ENCODE measurements at regions not wholly inside any gene's neighbourhood (a gene's known extent, or its start where the extent isn't known, plus 50 kb on each side); places are given as distances from the start of the nearest gene placed in this dataset.

DNA sequence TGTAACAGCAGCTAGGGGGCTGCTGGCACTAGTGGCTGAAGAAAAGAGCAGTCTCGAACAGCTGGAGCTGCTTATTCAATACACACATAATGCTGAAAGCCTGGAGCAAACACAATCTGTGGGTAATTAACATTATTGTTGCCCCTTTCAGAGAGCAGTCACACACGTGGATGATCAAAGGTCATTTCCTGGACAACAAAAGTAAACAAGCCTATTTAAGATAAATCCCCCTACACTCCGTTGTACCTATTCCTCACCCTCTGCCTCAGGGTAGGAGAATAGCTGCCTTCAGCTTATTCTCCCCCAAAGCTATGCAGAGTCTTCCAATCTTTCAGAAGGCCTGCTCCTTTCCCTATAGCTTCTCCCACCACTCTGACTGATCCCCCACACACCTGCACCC is 803.9 kb downstream of the C4orf33 start:
- DNase-seq (ENCODE audit: low read depth) = no peak

DNA sequence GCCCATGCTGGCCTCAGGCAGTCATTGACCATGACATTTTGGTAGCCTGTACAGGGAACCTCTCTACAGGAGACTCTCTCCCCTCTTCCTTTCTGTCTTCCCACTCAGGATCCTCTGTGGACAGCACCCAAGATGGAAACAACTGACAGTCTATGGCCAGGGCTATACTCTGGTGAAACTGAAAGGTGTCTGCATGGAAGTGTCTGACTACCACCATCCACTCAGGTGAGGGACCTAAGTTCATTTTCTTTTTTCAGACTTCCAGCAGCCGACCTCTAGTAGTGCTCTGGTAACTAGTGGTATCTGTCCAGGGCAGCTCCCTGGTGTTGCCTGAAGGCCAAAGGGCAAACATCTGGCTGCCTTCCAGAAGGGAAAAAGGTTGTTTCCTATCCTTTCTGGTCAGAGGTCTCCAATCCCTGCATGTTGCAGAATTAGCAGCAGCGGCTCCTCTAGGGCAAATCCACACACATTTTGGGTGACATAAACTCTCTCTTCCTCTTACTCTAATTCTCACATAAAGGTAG is 804.5 kb downstream of the C4orf33 start:
- no peak for DNase-seq (ENCODE audit: low read depth)

DNA sequence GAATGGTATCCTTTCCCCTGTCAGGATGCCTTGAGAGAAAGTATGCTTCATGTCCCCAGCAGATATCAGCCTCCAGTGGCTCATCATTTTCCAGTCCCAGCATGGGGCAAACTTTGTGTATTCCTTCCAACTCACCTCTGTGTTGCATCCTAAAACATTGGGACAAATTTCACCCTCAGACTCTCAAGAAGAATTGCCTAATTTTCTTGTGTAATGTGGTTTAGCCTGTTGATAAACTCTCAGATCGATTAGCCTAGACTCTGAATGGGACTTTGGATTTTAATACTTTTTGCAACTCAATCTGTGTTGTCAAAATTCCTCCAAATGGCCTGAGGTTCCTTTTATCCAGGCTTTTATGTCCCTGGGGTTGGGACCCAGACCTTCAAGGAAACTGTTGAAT is 805.3 kb downstream of the C4orf33 start:
- no peak for DNase-seq (ENCODE audit: low read depth)

DNA sequence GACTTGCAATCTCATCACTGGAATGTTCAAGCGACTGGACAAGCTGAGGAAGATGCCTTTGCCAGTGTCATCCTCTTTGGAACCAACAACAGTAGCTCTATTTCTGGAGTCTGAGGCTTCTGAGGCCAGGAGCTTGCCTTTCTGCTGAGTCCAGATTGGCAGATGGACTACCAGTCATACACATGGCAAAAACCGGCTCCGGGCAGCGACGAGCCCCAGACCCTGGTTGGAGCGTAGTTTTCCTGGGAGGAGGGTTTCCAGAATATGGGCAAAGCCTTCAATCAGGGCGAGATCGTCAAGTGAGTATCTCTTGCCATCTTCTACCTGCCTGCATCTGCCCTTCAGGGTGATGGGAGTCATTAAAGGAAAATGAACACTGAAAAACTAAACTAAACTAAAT is 807.9 kb downstream of the C4orf33 start:
- DNase-seq (ENCODE audit: low read depth) = no peak

DNA sequence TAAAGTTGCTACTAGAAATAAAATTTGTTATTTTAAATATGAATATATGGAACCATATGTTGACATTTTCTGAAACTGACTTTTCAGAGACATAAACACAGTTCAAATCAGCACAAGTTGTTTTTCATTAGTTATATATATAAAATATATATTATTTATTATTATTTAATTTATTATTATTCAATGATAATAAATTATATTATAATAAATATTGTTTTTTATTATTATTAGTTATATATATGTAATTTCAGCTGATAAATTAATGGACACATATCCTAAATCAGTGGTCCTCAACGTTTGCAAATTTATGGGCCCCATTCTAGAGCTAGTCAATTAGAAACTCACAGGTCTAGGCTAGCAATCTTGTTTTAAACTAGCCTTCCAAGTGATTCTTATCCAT is 809.3 kb downstream of the C4orf33 start:
- DNase-seq (ENCODE audit: low read depth) = no peak

DNA sequence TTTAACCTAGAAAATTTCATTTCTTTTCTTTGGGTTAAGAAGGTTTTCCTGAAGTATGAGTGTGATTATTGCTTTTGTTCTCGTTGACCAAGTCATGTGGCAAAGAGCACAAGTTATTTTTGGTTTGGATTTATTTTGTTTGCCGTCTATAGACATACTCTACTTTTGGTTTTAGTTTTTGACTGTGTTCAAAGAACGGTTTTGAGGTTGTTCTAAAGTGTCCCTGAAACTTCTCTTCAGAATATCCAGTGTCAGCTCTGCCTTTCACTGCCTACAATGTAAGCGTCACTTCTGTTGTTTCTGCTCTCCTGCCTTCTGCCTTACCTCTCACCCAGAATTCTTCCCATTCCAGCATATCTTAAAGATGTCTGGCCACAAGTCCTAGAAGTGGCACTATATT is 812.2 kb downstream of the C4orf33 start:
- DNase-seq (ENCODE audit: low read depth) = no peak

GRCh38 chr4:129916991-129917390 is 821.0 kb downstream of the C4orf33 start:
- no peak for DNase-seq (ENCODE audit: low read depth)

DNA sequence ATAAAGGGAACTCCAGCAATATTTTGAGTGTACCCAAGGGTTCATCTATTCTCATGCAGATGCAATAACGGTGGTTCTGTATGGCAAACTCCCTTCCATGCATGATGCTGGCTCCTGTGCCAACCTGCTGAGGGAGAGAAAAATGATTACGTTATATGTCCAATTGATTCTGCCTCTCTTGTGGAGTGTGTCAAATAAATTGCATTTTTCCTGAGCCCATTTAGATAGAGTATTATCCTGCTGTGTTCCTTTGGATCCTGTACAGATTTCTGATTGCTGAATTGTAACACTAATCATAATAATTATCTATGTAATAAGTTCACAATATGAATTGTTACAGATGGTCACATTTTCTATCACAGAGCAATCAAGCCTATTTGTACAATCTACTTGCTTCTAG is 821.7 kb downstream of the C4orf33 start:
- DNase-seq (ENCODE audit: low read depth) = no peak

DNA sequence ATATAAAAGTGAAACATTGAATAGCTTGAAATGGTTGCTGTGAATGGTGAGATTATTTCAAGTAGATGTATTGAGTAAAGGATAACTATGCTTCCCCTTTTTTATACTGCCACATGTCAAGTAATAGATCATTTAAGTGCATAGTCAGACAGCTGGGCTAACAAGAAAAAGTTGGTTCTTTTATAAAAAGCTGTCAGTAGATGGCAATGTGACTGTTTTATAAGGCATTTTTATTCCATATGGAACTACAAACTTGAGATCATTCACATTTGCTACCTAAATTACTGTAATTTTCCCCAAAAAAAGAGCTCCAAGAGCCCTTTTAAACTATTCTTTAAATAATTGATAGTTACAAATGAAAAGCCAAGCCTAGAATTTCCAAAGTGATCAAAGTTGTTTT is 831.0 kb downstream of the C4orf33 start:
- DNase-seq (ENCODE audit: low read depth) = no peak

GRCh38 chr4:129929052-129929451 is 833.1 kb downstream of the C4orf33 start:
- no peak for DNase-seq (ENCODE audit: low read depth)

GRCh38 chr4:129929984-129930383 is 834.0 kb downstream of the C4orf33 start:
- no peak for DNase-seq (ENCODE audit: low read depth)

GRCh38 chr4:129950217-129950616 is 854.3 kb downstream of the C4orf33 start:
- no peak for DNase-seq (ENCODE audit: low read depth)

- no peak for DNase-seq (ENCODE audit: low read depth)
These were observed 870.2 kb downstream of the C4orf33 start for GRCh38 chr4:129966175-129966574.

- no peak for DNase-seq (ENCODE audit: low read depth)
These were observed 872.4 kb downstream of the C4orf33 start for GRCh38 chr4:129968366-129968765.

DNA sequence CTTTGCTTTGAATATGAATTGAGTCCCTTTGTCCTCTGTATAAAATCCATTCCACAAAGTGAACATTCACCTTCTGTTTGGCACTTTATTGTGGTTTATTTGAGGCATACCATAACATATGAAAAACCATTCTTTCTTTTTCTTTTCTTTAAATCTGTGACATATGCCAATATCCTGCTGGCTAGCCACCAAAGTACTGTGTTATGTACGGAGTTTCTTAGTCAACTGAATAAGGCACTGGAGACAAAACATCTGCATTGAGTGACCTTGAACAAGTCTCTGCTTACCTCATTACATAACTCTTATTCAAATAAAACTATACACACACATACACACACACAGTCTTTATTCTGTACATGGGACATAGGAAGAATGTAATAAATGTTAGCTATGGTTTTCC is 872.8 kb downstream of the C4orf33 start:
- DNase-seq (ENCODE audit: low read depth) = no peak

DNA sequence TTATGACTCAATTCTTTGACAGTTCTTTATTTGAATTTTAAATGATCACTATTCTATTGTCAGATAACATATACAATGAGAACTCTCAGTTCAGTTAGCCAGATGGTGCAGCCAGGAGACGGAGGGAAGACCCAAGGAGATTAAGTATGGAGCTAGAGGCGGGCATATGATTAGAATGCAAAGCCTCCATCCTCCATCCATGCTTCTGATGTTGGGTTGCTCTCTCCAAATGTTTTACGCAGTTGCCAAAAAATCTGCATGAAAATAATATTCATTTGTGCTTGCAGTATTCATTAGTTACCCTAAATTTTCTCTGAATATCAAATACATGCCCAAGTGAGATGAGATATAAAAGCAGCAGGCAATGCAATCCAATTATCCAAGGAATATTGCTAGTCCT is 874.8 kb downstream of the C4orf33 start:
- no peak for DNase-seq (ENCODE audit: low read depth)

- no peak for DNase-seq (ENCODE audit: low read depth)
These were observed 875.5 kb downstream of the C4orf33 start for GRCh38 chr4:129971419-129971818.

GRCh38 chr4:129972257-129972656 is 876.3 kb downstream of the C4orf33 start:
- no peak for DNase-seq (ENCODE audit: low read depth)

DNA sequence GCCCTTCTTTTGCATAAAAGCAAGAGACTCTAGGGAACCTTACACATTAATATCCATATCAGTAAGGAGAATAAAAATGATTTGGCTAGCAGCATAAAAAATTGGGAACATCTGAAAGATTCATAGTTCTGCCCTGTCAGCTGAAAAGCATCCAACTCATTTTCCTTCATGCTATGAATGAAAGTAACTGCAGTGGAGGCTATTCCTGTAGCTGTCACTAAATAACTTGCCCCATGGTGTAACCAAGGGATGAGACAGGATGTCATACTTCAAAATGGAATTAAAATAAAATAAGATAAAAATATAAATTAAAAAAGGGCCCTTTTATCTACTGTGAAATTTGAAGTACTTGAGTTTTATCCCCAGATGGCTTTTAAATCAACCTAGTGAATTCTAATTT is 878.8 kb downstream of the C4orf33 start:
- DNase-seq (ENCODE audit: low read depth) = no peak

- DNase-seq (ENCODE audit: low read depth) = no peak
These were observed 882.4 kb downstream of the C4orf33 start for GRCh38 chr4:129978315-129978714.

GRCh38 chr4:129988957-129989356 is 893.0 kb downstream of the C4orf33 start:
- DNase-seq (ENCODE audit: low read depth) = no peak

GRCh38 chr4:129994715-129995114 is 898.8 kb downstream of the C4orf33 start:
- no peak for DNase-seq (ENCODE audit: low read depth)

DNA sequence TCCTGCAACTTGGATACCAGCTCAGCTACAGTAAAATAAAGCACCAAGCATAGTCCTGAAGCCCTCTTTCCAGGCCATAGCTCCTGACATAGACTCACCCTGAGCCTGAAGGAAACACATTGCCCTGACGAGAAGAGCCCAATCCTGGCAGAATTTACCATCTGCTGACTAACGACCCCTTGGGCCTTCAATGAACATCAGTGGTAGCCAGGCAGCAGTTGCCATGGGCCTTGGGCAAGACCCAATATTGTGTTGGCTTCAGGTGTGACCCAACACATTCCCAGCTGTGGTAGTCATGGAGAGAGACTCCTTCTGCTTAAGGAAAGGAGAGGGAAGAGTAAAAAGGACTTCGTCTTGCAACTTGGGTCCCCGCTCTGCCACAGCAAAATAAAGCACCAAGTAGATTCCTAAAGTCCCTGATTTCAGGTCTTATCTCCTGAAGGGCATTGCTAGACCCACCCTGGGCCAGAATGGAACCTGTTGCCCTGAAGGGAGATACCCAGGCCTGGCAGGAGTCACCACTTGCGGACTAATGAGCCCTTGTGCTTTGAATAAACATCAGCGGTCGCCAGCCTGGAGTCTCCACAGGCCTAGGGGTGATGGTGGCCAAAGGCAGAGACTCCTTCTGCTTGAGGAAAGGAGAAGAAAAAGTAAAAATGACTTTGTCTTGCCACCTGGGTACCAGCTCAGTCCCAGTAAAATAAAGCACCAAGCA is 902.6 kb downstream of the C4orf33 start:
- no peak for DNase-seq (ENCODE audit: low read depth)

GRCh38 chr4:129999156-129999555 is 903.2 kb downstream of the C4orf33 start:
- DNase-seq (ENCODE audit: low read depth) = no peak

Measured in activated T-cell treated with anti-CD3 and anti-CD28 coated beads for 1 hour (primary cell).